Tibial nerve (tissue), 4 donors: ENCODE measurements at regions not wholly inside any gene's neighbourhood (a gene's known extent, or its start where the extent isn't known, plus 50 kb on each side); places are given as distances from the start of the nearest gene placed in this dataset.
"Not testable (repeated sequence)": the region's sequence is repeated elsewhere in the genome, so short reads cannot be mapped to it uniquely, and the experiment has no call there.

ENCODE experiments used
- CTCF ChIP-seq, 5 experiments: fragments of 200-600 bp in 3 of 5; fragments of 450-650 bp in 2 of 5; sonication (generic) in 3 of 5; IDR thresholded peaks; one replicate each; pipeline ENCODE4 v1.5.1; 2016 to 2019; ENCODE audit warnings: antibody characterized with exemption in 5 of 5, mild to moderate bottlenecking in 3 of 5, moderate library complexity in 2 of 5
- EP300 ChIP-seq, 2 donors: sonication (generic); formaldehyde crosslinking; IDR thresholded peaks; one replicate each; pipeline ENCODE4 v1.6.1; 2017; ENCODE audit warnings: antibody characterized with exemption in 2 of 2, mild to moderate bottlenecking in 1 of 2
- POLR2A ChIP-seq, 2 donors: fragments of 450-650 bp; IDR thresholded peaks; one replicate each; pipeline ENCODE4 v1.6.1; 2017; ENCODE audit warnings: antibody characterized with exemption in 2 of 2, mild to moderate bottlenecking in 2 of 2, moderate library complexity in 2 of 2

GRCh38 chr4:8972635-8973034, 101.0 kb upstream of the HMX1 start:
- TF ChIP-seq CTCF, POLR2A, EP300 (IDR thresholded peaks at IDR 0.05): not testable (repeated sequence)
